GM19351 (cell line): ENCODE measurements at regions not wholly inside any gene's neighbourhood (a gene's known extent, or its start where the extent isn't known, plus 50 kb on each side); places are given as distances from the start of the nearest gene placed in this dataset.
"Not testable (repeated sequence)": the region's sequence is repeated elsewhere in the genome, so short reads cannot be mapped to it uniquely, and the experiment has no call there.

Experiments used
- ATAC-seq: cut with Tn5 transposase; IDR thresholded peaks from one replicate; pipeline ENCODE4 v1.9.1; 2021; ENCODE audit warnings: mild to moderate bottlenecking, moderate library complexity; ENCODE audit not compliant: unreplicated experiment

- ATAC-seq = peak; percentile 99
Measured at GRCh38 chr4:170374770-170375169, 285.0 kb upstream of the AADAT start.

DNA sequence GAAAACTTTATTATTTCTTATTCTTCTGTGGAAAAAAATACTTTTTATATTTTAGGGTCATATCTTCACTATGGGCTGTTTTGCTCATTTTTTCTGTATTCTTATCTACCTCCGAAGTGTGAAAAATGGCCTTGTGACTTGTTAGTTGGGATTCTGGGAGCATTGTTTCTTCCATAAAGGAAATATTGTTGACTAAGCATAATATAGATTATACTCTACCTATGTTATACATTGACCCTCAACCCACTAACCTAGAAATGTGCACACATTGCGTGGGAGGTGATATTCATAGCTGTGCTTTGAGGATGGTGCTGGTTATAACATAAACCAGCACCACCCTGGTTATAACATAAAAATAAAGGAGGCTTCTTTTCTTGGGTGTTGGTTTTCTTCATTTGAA is 259.2 kb upstream of the AADAT start:
- no peak for ATAC-seq

- not testable (repeated sequence) for ATAC-seq
Measured at GRCh38 chr4:170347191-170347590, 257.4 kb upstream of the AADAT start.

DNA sequence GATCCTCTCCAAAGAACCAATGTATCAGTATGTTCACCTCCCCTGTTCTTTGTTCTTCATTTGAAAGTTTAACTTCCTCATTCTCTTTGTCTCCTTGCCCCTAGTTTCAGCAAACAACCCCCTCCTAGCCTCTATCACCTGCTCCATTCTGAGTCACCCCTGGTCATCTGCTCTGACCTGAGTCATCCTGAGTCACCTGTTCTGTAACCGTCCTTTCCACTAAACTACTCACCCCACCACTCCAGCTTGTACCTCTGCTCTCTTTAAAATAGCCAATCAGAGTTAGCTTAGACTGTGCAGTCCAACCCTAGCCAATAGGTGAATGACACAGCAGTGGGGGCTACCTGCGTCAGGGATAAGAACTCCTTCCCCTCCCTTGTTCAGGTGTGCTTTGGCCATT is 249.8 kb upstream of the AADAT start:
- no peak for ATAC-seq

- peak; percentile 93 for ATAC-seq
Measured at GRCh38 chr4:170336238-170336775, 246.6 kb upstream of the AADAT start.

- peak; percentile 61 for ATAC-seq
Measured at GRCh38 chr4:170325599-170325998, 235.8 kb upstream of the AADAT start.

DNA sequence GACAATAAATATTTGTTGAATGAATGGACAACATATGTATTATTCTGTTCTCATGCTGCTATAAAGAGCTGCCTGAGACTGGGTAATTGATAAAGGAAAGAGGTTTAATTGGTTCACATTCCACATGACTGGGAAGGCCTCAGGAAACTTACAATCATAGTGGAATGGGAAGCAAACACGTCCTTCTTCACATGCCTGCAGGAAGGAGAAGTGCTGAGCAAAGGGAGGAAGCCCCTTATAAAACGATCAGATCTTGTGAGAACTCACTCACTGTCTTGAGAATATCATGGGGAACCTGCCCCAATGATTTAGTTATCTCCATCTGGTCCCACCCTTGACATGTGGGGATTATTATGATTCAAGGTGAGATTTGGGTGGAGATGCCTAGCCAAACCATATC is 233.9 kb upstream of the AADAT start:
- no peak for ATAC-seq

- ATAC-seq = no peak
Measured at GRCh38 chr4:170307182-170307581, 217.4 kb upstream of the AADAT start.

- no peak for ATAC-seq
Measured at GRCh38 chr4:170306208-170306607, 216.5 kb upstream of the AADAT start.

- no peak for ATAC-seq
Measured at GRCh38 chr4:170305627-170306026, 215.9 kb upstream of the AADAT start.

DNA sequence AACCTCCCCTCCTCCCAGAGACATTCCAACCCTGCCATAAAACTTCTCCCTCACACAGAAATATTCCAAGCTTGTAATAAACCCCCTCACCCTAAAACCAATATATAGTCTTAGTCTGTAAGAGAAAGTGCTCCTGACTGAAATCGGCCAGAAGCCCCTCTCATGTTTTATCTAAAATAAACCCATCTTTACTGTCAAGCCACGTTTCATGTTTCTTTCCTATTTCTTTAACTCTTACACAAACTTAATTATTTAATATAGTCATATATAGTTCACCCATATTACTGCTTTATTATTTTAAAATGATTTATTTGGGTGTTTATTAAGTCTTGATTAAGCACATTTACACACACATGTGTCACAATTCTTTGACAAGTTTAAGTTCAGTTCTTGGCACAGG is 191.3 kb upstream of the AADAT start:
- no peak for ATAC-seq

DNA sequence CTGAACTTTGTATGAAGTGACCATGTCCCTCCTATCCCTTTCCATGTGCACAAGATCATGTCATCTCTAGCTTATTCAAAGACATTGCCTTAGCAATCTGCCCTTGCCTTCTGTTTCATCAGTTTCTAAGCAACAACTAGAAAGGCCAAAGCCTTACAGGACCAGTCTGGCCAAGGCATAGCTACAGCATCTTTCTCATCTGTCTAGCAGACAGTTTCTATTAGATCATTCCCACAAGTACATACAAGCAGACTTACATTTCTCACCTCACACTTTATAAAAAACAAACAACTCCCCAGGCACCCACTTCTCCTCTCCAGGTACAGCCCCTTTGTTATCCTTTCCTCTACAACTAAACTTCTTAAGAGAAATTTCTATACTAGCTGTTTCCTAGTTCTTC is 188.7 kb upstream of the AADAT start:
- ATAC-seq = no peak

GRCh38 chr4:170274616-170275015 is 184.9 kb upstream of the AADAT start:
- ATAC-seq = no peak

GRCh38 chr4:170272959-170273358 is 183.2 kb upstream of the AADAT start:
- no peak for ATAC-seq

GRCh38 chr4:170271723-170272122 is 182.0 kb upstream of the AADAT start:
- ATAC-seq = no peak

DNA sequence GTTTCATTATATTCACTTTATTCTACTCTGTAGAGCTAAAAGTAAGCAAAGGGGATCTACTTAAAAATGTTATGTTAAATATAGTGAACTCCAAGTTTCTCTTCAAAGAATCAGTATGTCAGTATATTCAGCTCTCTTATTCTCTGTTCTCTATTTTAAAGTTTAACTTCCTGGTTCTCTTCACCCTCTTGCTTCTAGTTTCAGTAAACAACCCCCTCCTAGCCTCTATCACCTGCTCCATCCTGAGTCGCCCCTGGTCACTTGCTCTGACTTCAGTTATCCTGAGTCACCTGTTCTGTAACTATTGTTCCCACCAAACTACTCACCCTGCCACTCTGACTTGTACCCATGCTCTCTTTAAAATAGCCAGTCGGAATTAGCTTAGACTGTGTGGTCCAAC is 180.9 kb upstream of the AADAT start:
- peak; percentile 55 for ATAC-seq

DNA sequence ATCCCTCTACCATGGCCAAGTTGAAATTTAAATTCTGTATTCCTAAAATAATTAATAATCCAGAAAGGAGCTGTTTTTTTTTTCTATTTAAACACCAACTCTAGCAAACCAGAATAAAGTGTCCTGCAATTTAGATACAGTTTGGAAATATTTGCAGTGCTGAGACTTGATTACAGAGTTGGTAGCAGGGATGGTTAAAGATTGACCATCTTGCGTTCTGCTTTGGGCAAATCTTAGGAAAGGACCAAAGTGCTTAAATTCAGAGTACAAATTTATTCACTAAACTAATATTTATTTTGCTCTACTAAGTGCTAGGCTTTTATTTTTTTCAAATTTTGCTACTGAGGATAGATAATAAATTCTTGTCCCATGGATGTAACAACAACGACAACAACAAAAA is 180.2 kb upstream of the AADAT start:
- no peak for ATAC-seq

DNA sequence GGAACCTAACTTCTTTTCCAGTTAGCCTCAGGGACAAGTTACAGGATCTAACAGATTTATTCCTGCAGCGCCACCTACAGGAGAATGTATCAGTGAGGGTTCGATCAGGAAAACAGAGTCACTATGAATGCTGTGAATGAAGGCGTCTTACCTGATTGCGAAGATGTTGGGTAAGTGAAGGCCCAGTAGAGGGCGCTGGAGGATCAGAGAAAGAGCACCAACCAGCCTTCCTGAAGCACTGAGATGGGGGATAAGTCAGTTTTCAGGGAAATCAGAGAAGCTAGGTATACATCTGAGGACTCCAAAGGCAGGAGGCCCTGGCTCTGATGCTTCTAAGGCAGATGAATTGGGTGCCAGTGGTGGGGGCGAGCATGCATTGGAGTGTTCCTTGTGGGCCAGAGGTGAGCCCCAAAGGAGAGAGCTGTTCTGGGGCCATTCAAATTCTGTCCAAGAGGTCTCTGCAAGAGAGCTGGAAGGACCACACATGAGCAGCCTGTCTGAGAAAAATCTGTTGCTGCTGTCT is 169.9 kb upstream of the AADAT start:
- peak; percentile 98 for ATAC-seq

DNA sequence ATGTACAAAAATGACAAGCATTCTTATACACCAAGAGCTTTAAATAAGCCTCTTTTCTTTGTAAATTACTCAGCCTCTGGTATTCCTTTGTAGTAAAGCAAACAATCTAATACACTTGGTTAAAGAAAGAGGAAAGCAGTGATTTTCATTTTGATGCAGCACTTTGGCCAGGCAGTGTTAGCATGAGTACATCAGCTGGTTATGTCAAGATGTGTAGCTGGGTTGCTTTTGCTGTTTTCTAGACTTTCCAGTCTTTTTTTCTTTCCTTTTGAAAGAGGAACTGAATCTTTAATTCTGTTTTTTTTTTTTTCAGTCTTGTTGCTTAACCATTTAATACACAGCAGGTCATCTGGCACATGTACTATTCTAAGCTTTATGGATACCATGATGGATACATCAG is 167.1 kb upstream of the AADAT start:
- ATAC-seq = no peak

- ATAC-seq = no peak
Measured at GRCh38 chr4:170248576-170248975, 158.8 kb upstream of the AADAT start.

DNA sequence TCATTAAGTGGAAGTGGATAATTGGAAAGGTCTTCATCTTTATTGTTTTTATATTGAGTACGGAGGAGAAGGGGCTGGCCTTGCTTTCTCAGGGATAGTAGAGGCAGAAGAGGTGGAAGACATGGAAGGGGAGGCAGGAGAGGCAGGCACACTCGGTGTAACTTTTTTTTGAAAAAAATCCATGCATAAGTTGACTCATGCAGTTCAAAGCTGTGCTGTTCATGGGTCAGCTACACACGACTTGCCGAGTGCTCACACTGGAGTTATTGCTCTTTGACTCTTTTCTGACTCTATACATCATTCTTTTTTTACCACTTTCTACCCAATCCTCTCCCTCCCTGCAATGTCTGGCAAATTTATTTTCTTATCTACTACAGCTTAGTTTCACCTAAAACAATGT is 158.3 kb upstream of the AADAT start:
- no peak for ATAC-seq

DNA sequence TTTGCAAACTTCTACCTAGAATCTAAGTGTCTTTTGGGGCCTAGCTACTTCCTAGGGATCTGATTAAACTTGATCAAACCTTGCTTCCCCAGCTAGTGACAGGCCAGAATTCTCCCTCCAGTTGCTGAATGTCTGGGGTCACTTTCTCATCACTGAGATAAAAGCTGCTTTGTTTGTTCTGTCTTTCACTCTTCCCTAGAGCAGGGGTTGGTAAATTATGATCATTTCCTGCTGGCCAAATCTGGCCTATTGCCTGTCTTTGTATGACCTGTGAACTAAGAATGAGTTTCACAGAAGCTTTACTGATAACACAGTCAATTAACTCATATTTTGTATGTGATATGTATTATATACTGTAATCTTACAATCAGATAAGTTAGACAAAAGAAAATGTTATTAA is 157.8 kb upstream of the AADAT start:
- ATAC-seq = no peak

GRCh38 chr4:170243662-170244288 is 154.0 kb upstream of the AADAT start:
- ATAC-seq = no peak
